HL-60 (cell line): ENCODE measurements at regions not wholly inside any gene's neighbourhood (a gene's known extent, or its start where the extent isn't known, plus 50 kb on each side); places are given as distances from the start of the nearest gene placed in this dataset.

Experiments used
- DNase-seq, 2 experiments: peaks; one replicate each; pipeline ENCODE4 v3.0.0-alpha.2; 2010 to 2020; ENCODE audit warnings: low read depth in 1 of 2, low spot score in 1 of 2
- H3K27ac ChIP-seq: fragments of 250-450 bp; sonication (Bioruptor Pico); replicated peaks from 2 replicates; pipeline ENCODE4 v1.5.1; 2020; ENCODE audit warnings: mild to moderate bottlenecking, moderate library complexity
- H3K27me3 ChIP-seq: fragments of 250-450 bp; sonication (Bioruptor Pico); 2 replicates; pipeline ENCODE4 v1.5.1; 2021; ENCODE audit warnings: mild to moderate bottlenecking, moderate library complexity; ENCODE audit not compliant: insufficient read depth, poor library complexity, severe bottlenecking
- H3K4me3 ChIP-seq: replicated peaks from 2 replicates; pipeline ENCODE4 v1.5.1; 2011; ENCODE audit warnings: mild to moderate bottlenecking, control low read depth, low read length; ENCODE audit not compliant: insufficient read depth
- GABPA ChIP-seq: IDR thresholded peaks from 2 replicates; pipeline ENCODE4 v1.6.1; 2012; ENCODE audit warnings: low read depth
- POLR2AphosphoS5 ChIP-seq: IDR thresholded peaks from 2 replicates; pipeline ENCODE4 v1.6.1; 2012; ENCODE audit warnings: low read depth
- SPI1 ChIP-seq: IDR thresholded peaks from 2 replicates; pipeline ENCODE4 v1.6.1; 2012; ENCODE audit warnings: low read depth, mild to moderate bottlenecking, borderline replicate concordance
- TF ChIP-seq, protein P1 (sequence below): IDR thresholded peaks from one replicate; pipeline ENCODE4 v1.5.1; 2011; ENCODE audit warnings: low read length, control low read depth, inconsistent platforms; ENCODE audit not compliant: insufficient read depth
- TF ChIP-seq, protein P2 (sequence below): IDR thresholded peaks from 2 replicates; pipeline ENCODE4 v1.6.1; 2012; ENCODE audit warnings: low read depth; ENCODE audit not compliant: insufficient replicate concordance

DNA sequence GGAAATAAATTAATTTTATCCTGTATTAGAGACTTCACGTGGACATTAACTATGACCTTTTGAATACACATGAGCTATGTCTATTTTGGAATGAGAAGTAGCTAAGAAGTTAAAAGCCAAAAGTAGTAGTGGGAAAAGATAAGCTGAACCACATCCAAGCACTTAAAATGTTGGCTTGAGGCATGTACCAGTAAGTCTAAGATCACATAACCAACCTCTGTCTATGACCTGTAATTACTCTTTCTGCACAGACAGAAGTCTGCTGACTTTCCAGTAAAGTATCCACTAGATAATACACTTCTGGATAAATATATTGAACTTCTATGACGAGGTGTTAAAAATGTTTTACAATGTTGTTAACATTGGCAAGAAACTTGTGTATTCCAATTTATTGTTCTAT is 68.7 kb downstream of the LIG4 start:
- DNase-seq, result no peak
- Histone ChIP-seq H3K27me3 (no peaks in the 10 kb centered on the region), H3K4me3 (no peak overlapping the region), H3K27ac (no peak overlapping the region)
- TF ChIP-seq, protein P1, sequence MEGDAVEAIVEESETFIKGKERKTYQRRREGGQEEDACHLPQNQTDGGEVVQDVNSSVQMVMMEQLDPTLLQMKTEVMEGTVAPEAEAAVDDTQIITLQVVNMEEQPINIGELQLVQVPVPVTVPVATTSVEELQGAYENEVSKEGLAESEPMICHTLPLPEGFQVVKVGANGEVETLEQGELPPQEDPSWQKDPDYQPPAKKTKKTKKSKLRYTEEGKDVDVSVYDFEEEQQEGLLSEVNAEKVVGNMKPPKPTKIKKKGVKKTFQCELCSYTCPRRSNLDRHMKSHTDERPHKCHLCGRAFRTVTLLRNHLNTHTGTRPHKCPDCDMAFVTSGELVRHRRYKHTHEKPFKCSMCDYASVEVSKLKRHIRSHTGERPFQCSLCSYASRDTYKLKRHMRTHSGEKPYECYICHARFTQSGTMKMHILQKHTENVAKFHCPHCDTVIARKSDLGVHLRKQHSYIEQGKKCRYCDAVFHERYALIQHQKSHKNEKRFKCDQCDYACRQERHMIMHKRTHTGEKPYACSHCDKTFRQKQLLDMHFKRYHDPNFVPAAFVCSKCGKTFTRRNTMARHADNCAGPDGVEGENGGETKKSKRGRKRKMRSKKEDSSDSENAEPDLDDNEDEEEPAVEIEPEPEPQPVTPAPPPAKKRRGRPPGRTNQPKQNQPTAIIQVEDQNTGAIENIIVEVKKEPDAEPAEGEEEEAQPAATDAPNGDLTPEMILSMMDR, result no peak
- TF ChIP-seq POLR2AphosphoS5 (no peak), GABPA (no peak), SPI1 (no peak)
- TF ChIP-seq, protein P2, sequence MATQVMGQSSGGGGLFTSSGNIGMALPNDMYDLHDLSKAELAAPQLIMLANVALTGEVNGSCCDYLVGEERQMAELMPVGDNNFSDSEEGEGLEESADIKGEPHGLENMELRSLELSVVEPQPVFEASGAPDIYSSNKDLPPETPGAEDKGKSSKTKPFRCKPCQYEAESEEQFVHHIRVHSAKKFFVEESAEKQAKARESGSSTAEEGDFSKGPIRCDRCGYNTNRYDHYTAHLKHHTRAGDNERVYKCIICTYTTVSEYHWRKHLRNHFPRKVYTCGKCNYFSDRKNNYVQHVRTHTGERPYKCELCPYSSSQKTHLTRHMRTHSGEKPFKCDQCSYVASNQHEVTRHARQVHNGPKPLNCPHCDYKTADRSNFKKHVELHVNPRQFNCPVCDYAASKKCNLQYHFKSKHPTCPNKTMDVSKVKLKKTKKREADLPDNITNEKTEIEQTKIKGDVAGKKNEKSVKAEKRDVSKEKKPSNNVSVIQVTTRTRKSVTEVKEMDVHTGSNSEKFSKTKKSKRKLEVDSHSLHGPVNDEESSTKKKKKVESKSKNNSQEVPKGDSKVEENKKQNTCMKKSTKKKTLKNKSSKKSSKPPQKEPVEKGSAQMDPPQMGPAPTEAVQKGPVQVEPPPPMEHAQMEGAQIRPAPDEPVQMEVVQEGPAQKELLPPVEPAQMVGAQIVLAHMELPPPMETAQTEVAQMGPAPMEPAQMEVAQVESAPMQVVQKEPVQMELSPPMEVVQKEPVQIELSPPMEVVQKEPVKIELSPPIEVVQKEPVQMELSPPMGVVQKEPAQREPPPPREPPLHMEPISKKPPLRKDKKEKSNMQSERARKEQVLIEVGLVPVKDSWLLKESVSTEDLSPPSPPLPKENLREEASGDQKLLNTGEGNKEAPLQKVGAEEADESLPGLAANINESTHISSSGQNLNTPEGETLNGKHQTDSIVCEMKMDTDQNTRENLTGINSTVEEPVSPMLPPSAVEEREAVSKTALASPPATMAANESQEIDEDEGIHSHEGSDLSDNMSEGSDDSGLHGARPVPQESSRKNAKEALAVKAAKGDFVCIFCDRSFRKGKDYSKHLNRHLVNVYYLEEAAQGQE, result no peak

DNA sequence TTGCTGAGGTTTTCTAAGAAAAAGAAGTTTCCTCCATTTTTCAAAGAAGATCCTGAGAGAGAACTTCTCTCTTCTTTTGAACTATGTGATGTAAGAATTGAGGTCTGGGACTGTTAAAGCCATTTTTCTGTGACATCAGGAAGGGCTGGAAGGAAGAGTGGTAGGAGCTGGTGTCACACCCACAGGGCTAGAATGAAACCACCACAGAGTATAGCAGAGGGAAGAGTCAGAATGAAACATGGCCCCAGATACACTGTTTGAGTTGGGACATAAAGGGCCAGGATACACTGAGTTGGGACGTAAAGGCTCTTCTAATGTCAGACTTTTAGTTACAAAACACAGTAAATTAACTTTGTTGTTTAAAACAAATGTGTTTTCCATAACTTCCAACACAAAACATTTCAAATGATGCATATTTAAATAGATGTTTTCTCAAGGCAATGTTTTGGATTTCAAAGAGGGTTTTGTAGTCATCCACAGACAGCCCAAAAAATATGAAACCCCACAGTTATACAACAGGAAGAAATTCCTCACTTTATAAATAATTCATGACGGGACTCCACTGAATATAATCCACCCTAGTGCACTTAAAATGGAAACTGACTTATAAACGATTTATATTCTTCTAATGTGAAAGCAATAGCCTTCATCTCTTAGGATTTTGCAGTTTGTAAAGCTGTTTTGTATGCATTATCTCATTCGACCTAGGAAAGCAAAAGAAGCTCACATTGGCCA is 72.5 kb downstream of the LIG4 start:
- TF ChIP-seq, protein P2, result no peak
- TF ChIP-seq POLR2AphosphoS5, result no peak
- Histone ChIP-seq H3K27ac (no peak overlapping the region), H3K4me3 (no peak overlapping the region), H3K27me3 (no peaks in the 10 kb centered on the region)
- DNase-seq, result no peak

DNA sequence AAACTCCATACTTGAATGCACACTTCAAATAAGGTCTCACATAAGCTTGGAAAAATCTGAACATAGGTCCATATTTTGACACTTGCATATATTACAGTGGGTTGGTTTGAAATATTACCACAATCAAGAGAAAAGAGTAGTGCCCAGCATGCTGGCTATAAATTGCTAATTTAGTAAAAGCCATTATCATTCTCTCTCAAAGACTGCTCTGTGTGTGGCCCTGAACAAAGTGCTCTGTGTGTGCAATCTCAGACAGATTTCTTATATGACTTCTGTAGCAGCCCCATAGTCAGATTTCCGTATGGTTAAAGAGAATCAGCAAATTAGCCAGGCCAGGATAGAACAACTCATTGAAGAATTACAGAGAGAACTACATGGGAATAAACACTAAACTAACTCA is 78.2 kb downstream of the LIG4 start:
- Histone ChIP-seq H3K27me3 (no peaks in the 10 kb centered on the region), H3K27ac (no peak overlapping the region)
- TF ChIP-seq, protein P2, result no peak
- TF ChIP-seq SPI1 (no peak), GABPA (no peak), POLR2AphosphoS5 (no peak)
- TF ChIP-seq, protein P1, result no peak

More for the DNA sequence above, 78.2 kb downstream of the LIG4 start:
- no peak for DNase-seq
- H3K4me3 ChIP-seq, result no peak overlapping the region
